ENCODE measurements at regions not wholly inside any gene's neighbourhood (a gene's known extent, or its start where the extent isn't known, plus 50 kb on each side); places are given as distances from the start of the nearest gene placed in this dataset.
"Not testable (repeated sequence)": the region's sequence is repeated elsewhere in the genome, so short reads cannot be mapped to it uniquely, and the experiment has no call there.

DNA sequence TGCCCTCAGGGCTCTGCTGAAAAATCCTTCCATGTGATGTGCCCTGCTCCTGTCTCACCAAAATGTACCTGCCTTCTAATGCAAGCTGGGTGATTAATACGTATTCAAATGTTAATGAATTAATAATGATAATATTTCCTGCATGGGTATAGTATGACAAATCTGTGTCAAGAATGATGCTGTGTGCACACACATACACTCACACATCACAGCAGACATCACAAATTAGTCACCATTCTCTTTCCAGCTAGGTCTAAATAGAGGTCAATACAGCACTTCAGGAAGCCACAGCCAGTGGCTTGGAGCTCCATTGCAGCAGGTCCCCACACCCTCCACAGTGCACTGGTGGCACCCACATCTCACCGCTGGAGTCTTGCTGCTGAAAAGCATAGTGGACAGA, 681.2 kb upstream of the NRP1 start:
- no peak for DNase-seq (ENCODE audit: low spot score)

- no peak for DNase-seq (ENCODE audit: low spot score)
These were observed 678.8 kb upstream of the NRP1 start for GRCh38 chr10:34013235-34013634.

DNA sequence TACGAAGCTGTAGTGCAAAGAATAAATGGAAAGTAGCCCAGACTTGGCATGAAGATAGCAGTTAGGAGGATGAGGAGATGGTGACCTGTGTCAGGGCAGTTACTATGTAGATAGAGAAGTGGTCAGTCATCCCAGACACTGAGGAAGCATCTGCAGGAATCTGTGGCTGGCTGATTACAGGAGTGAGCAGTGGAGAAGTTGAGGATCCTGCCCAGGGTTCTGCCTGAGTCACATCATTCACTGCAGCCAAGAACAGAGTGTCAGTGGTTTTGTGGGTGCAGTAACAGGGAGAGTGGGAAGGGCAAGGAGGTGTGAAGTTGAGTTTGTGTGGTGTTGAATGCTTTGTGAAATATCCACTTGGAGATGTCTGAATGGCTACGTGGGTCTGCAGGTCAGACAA, 676.4 kb upstream of the NRP1 start:
- no peak for DNase-seq (ENCODE audit: low spot score)

DNA sequence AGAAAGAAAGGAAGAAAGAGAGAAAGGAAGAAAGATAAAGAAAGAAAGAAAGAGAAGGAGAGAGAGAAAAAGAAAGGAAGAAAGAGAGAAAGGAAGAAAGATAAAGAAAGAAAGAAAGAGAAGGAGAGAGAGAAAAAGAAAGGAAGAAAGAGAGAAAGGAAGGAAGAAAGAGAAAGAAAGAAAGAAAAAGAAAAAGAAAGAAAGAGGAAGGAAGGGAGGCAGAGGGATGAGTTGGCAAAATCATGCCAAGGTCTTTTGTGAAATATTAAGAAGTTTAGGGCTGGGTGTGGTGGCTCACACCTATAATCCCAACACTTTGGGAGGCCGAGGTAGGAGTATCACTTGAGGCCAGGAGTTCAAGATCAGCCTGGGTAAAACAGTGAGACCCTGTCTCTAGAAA, 675.8 kb upstream of the NRP1 start:
- not testable (repeated sequence) for DNase-seq (ENCODE audit: low spot score)

- peak; percentile 43 for DNase-seq (ENCODE audit: low spot score)
These were observed 674.2 kb upstream of the NRP1 start for GRCh38 chr10:34008656-34009055.

GRCh38 chr10:34006471-34006870, 672.0 kb upstream of the NRP1 start:
- no peak for DNase-seq (ENCODE audit: low spot score)

- DNase-seq (ENCODE audit: low spot score): no peak
These were observed 669.1 kb upstream of the NRP1 start for GRCh38 chr10:34003561-34003960.

- DNase-seq (ENCODE audit: low spot score): no peak
These were observed 668.4 kb upstream of the NRP1 start for GRCh38 chr10:34002896-34003295.

DNA sequence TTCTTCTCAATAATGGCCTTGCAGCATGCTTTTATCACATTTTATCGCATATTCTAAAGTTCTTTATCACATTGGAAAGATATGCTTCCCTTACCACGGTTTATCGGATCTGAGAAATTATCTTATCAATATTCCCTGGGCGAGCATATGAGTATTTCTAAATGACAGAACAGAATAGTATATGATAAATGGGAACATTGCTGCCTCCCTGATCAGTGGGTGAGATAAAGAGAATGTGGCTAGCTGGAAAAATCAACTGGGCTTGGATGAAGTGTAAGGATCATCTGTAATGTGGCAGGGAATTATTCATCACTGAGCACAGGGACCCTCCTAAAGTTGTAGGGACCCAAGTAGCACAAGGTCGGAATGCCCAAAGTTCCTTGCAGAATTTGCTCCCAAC, 667.4 kb upstream of the NRP1 start:
- DNase-seq (ENCODE audit: low spot score): no peak

- DNase-seq (ENCODE audit: low spot score): no peak
These were observed 666.7 kb upstream of the NRP1 start for GRCh38 chr10:34001087-34001580.

GRCh38 chr10:33993917-33994316, 659.5 kb upstream of the NRP1 start:
- DNase-seq (ENCODE audit: low spot score): no peak

GRCh38 chr10:33991924-33992323, 657.5 kb upstream of the NRP1 start:
- DNase-seq (ENCODE audit: low spot score): no peak

DNA sequence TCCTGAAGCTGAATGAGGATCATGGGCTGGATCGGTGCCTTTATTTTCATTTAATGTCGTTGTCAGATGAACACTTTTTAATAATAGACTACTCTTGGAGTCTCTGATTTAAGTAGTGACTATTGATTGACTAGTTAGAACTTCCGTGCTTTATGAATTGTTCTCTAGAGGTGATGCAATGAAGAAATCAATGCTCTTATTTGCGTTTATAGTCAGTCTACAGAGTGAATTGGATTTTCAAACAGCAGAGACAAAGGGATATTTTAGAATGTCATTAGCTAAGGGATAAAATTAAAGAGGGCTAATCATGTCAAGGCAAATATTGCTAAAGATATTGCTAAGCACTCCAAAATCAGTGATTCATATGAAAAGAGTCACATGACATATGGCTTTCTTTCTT, 652.0 kb upstream of the NRP1 start:
- no peak for DNase-seq (ENCODE audit: low spot score)

- no peak for DNase-seq (ENCODE audit: low spot score)
These were observed 651.5 kb upstream of the NRP1 start for GRCh38 chr10:33986016-33986415.

GRCh38 chr10:33982995-33983394, 648.5 kb upstream of the NRP1 start:
- DNase-seq (ENCODE audit: low spot score): no peak

- no peak for DNase-seq (ENCODE audit: low spot score)
These were observed 646.8 kb upstream of the NRP1 start for GRCh38 chr10:33981301-33981700.

GRCh38 chr10:33979195-33979594, 644.7 kb upstream of the NRP1 start:
- DNase-seq (ENCODE audit: low spot score): no peak

- DNase-seq (ENCODE audit: low spot score): no peak
These were observed 641.0 kb upstream of the NRP1 start for GRCh38 chr10:33975481-33975880.

DNA sequence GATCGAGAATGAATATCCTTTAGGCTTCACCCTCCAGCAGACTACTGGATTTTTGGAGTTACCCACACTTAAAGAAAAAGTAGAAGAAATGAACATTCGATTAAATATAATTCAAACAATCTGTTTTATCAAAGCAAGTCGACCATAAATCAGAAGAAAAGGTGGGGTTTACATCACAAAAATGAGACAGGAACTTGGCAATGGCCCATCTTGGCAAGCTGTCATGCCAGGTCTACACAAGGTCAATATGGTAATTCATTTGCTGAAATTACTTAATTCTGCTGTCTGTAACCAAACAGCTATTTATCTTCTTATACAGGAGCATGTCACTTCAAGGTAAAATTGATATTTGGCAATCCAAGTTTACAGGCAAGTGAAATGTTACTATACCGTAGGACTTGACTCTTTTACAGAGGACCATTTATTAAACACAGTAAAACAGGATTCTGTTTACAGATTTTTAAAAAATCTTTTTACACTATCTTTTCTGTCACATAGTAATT, 640.6 kb upstream of the NRP1 start:
- no peak for DNase-seq (ENCODE audit: low spot score)

DNA sequence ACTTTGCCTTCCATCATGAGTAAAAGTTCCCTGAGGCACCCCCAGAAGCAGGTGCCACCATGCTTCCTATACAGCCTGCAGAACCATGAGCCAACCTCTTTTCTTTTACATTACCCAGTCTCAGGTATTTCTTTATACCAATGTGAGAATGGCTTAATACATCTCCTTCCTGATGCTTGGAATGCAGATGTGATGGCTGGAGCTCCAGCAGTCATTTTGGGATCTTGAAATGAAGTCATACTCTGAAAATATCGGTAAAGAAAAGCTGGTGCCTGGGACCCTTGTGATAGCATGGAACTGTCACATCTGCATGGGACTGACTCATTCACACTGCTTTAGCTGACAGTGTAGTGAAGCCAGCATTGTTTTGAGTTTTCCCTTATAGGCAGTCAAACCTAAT, 634.5 kb upstream of the NRP1 start:
- no peak for DNase-seq (ENCODE audit: low spot score)

DNA sequence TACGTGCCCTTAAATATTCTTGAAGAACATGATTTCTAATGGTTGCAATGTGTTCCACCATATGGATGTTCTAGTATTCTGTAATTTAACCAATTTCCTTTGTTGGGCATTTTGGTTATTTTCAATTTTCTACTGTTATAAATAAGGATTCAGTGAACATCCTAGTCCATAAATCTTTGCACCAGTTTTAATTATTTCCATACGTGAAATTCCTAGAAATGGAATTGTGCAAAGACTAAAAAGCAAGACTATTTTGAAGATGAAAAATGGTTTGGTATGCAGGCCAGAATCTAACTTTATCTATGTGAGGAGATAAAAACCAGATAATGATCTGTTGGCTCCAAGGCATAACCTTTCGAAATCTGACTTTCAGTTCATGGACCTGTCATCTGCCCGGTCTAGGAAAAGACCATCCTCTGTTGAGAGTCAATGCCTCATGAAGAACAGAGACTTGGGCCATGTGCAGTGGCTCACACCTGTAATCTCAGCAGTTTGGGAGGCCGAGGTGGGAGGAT, 633.2 kb upstream of the NRP1 start:
- no peak for DNase-seq (ENCODE audit: low spot score)

DNA sequence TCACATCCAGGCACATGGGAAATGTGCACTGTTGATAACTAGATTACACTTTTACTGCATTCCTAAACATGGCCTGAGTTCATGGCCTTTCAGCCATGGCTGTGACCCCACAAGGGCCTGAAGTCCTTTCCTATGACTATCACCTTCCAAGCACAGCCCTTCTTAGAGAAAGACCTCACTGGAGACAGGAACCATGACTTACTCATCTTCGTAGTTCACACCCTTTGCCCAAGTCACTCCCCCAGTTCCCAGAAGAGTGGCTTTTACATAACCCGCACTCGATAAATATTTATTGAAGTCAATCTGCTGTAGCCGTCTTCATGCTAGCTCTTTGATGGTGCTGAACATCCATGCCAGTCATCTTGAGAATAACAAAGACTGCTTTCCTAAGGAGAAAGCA, 632.5 kb upstream of the NRP1 start:
- no peak for DNase-seq (ENCODE audit: low spot score)

DNA sequence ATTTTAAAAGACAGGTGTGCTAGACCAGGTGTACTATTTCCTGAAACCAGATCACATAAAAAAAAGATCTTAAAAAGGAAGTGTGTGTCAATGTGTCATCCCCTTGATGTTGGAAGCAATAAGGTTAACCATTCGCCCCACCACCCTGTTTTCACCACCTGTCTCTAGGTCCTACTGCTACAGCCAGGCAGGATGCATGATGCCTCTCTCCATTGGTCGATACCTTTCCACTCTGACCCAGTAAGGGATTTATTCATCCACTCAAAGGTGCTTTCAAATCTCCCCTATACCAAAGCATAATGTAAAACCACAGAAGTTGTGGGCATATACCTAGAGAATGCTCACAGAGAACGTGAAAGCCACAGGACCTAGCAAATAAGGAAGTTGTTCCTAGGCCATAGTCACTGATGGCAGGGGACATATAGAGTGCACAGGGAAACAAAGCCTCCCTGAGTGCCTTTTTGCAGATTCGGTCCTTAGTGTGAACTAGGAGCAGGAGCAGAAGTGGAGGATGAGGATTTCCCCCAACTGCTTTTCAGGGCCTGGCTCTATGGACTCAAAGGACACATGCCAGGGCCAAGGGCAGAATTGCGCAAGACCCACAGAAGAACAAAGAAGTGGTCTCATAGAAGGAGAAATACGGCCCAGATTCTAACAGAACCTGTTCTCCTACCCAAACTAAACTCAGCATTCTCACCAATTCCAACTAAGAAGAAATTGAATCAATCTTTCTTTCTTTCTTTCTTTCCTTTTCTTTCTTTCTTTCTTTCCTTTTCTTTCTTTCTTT, 631.5 kb upstream of the NRP1 start:
- no peak for DNase-seq (ENCODE audit: low spot score)

DNA sequence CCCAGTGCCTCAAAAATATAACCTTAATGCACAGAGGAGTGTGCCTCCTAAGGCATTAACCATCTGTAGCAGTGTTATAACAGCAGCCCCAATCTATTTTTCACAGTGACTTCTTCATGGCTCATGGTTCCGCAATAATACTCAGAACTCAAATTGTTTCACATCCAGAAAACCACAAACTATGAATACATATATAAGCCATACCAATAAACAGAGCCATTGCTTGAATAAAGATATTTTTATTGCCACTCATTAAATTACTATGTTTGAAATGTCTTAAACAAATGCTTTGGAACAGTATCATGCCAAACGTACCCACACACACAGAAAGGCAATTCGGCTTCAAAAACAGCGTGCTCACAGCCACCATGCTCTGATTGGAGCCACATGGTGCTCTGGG, 629.3 kb upstream of the NRP1 start:
- DNase-seq (ENCODE audit: low spot score): no peak
